ENCODE measurements at regions not wholly inside any gene's neighbourhood (a gene's known extent, or its start where the extent isn't known, plus 50 kb on each side); places are given as distances from the start of the nearest gene placed in this dataset.

- Mint-ChIP-seq H3K9me3 (ENCODE audit: low read depth) (peaks cover 8% of the 10 kb centered on the region), H3K4me1 (ENCODE audit: low read depth) (no peaks in the 10 kb centered on the region)
- TF ChIP-seq CTCF (IDR thresholded peaks at IDR 0.05) = no peak
Measured at GRCh38 chr21:25408666-25409065, 198.6 kb downstream of the MRPL39 start.

GRCh38 chr21:25406887-25407579 lies 200.2 kb downstream of the MRPL39 start:
- Mint-ChIP-seq H3K27me3 (ENCODE audit: low read depth) (peaks cover 4% of the 10 kb centered on the region), H3K4me3 (ENCODE audit: unreplicated experiment) (no peak overlapping the region), H3K4me1 (ENCODE audit: low read depth) (no peaks in the 10 kb centered on the region), H3K27ac (ENCODE audit: unreplicated experiment) (no peak overlapping the region), H3K36me3 (ENCODE audit: low read depth) (no peaks in the 10 kb centered on the region), H3K9me3 (ENCODE audit: low read depth) (peaks cover 11% of the 10 kb centered on the region)
- no peak for TF ChIP-seq CTCF (IDR thresholded peaks at IDR 0.05)
- DNase-seq (ENCODE audit: low spot score) = no peak

More at GRCh38 chr21:25408666-25409065, 198.6 kb downstream of the MRPL39 start:
- Mint-ChIP-seq H3K27ac (ENCODE audit: unreplicated experiment) (no peak overlapping the region), H3K4me3 (ENCODE audit: unreplicated experiment) (no peak overlapping the region), H3K27me3 (ENCODE audit: low read depth) (peaks cover 4% of the 10 kb centered on the region), H3K36me3 (ENCODE audit: low read depth) (no peaks in the 10 kb centered on the region)
- no peak for DNase-seq (ENCODE audit: low spot score)

- peaks cover 8% of the 10 kb centered on the region for H3K27me3 Mint-ChIP-seq (ENCODE audit: low read depth)
- DNase-seq (ENCODE audit: low spot score) = no peak
- no peaks in the 10 kb centered on the region for H3K36me3 Mint-ChIP-seq (ENCODE audit: low read depth)
- H3K4me1 Mint-ChIP-seq (ENCODE audit: low read depth) = no peaks in the 10 kb centered on the region
- TF ChIP-seq CTCF (IDR thresholded peaks at IDR 0.05) = no peak
- H3K9me3 Mint-ChIP-seq (ENCODE audit: low read depth) = peaks cover 12% of the 10 kb centered on the region
- no peak overlapping the region for H3K27ac Mint-ChIP-seq (ENCODE audit: unreplicated experiment)
- H3K4me3 Mint-ChIP-seq (ENCODE audit: unreplicated experiment) = no peak overlapping the region
Measured at GRCh38 chr21:25405984-25406383, 201.3 kb downstream of the MRPL39 start.

GRCh38 chr21:25402134-25402961 lies 204.9 kb downstream of the MRPL39 start:
- peaks cover 6% of the 10 kb centered on the region for H3K27me3 Mint-ChIP-seq (ENCODE audit: low read depth)

More at GRCh38 chr21:25402134-25402961, 204.9 kb downstream of the MRPL39 start:
- H3K9me3 Mint-ChIP-seq (ENCODE audit: low read depth) = peaks cover 13% of the 10 kb centered on the region
- no peaks in the 10 kb centered on the region for H3K4me1 Mint-ChIP-seq (ENCODE audit: low read depth)
- DNase-seq (ENCODE audit: low spot score) = no peak
- H3K4me3 Mint-ChIP-seq (ENCODE audit: unreplicated experiment) = no peak overlapping the region
- no peaks in the 10 kb centered on the region for H3K36me3 Mint-ChIP-seq (ENCODE audit: low read depth)
- TF ChIP-seq CTCF (IDR thresholded peaks at IDR 0.05) = no peak
- H3K27ac Mint-ChIP-seq (ENCODE audit: unreplicated experiment) = no peak overlapping the region

All from chondrocyte (in vitro differentiated cells).